ENCODE measurements at regions not wholly inside any gene's neighbourhood (a gene's known extent, or its start where the extent isn't known, plus 50 kb on each side); places are given as distances from the start of the nearest gene placed in this dataset.
A peak's percentile ranks its signal among the peaks of the same experiment; 100 is the strongest.

GRCh38 chr2:35989503-35989902 is 366.1 kb upstream of the CRIM1 start:
- FAIRE-seq (no peak), DNase-seq (ENCODE audit: low read depth in 1 of 2, low spot score in 2 of 2) (peak in 1 of 2 experiments; percentile 31)
- Histone ChIP-seq H3K23me2 (ENCODE audit: low read depth, low read length) (no peaks in the 10 kb centered on the region), H3K9ac (replicated peaks in 1 of 4; ENCODE audit: extremely low read depth in 1 of 4, low read depth in 3 of 4, low read length in 3 of 4) (no peak overlapping the region), H2BK120ac (replicated peaks; ENCODE audit: low read depth, low read length) (no peak overlapping the region), H3K9me3 (ENCODE audit: insufficient read depth in 2 of 2, low read depth in 1 of 2, low read length in 1 of 2) (no peaks in the 10 kb centered on the region; a peak in 2 of 4 replicates), H2BK20ac (ENCODE audit: low read length) (no peak overlapping the region), H4K5ac (ENCODE audit: insufficient read length, low read depth, low read length) (no peak overlapping the region), H3K79me2 (ENCODE audit: control insufficient read depth in 1 of 2, insufficient read depth in 2 of 2, low read length in 2 of 2) (no peaks in the 10 kb centered on the region), H2BK5ac (ENCODE audit: low read depth, low read length) (no peak overlapping the region), H2BK15ac (ENCODE audit: low read length) (no peak overlapping the region), H3K27me3 (replicated peaks in 1 of 4; ENCODE audit: control insufficient read depth in 3 of 4, extremely low read depth in 1 of 4, insufficient read depth in 3 of 4, low read length in 3 of 4) (no peaks in the 10 kb centered on the region), H3K4me3 (ENCODE audit: extremely low read depth in 1 of 4, insufficient read depth in 2 of 4, low read depth in 3 of 4, low read length in 4 of 4) (no peak overlapping the region), H3K23ac (ENCODE audit: insufficient read length) (no peak overlapping the region), H4K8ac (ENCODE audit: extremely low read depth, insufficient read depth, low read length) (no peak overlapping the region), H3K4me2 (ENCODE audit: insufficient read depth in 1 of 2, low read depth in 2 of 2, low read length in 2 of 2) (no peak overlapping the region), H4K91ac (replicated peaks; ENCODE audit: insufficient read length, low read length) (no peak overlapping the region), H2AFZ (ENCODE audit: low read length) (no peak overlapping the region), H3K4me1 (replicated peaks in 1 of 4; ENCODE audit: control insufficient read depth in 3 of 4, insufficient read depth in 4 of 4, low read length in 3 of 4) (no peaks in the 10 kb centered on the region), H2AK5ac (ENCODE audit: low read depth, low read length) (no peak overlapping the region), H3K4ac (replicated peaks; ENCODE audit: insufficient read length, low read depth, low read length) (no peak overlapping the region), H3K27ac (ENCODE audit: low read depth, low read length) (no peak overlapping the region), H3K18ac (ENCODE audit: extremely low read depth, low read length) (no peak overlapping the region), H3K79me1 (ENCODE audit: low read depth, low read length) (no peaks in the 10 kb centered on the region), H4K20me1 (replicated peaks in 1 of 2; ENCODE audit: control insufficient read depth in 1 of 2, insufficient read depth in 2 of 2, low read length in 2 of 2) (no peaks in the 10 kb centered on the region), H3K36me3 (ENCODE audit: control insufficient read depth in 2 of 4, insufficient read depth in 4 of 4, low read length in 3 of 4) (no peaks in the 10 kb centered on the region; a peak in 1 of 8 replicates), H3K14ac (ENCODE audit: insufficient read length) (no peak overlapping the region), H3K56ac (replicated peaks; ENCODE audit: insufficient read length, low read depth, low read length) (no peak overlapping the region), H2BK12ac (ENCODE audit: low read depth, low read length) (no peak overlapping the region)
- ChIA-PET CTCF (ENCODE audit: partially characterized antibody) (interaction anchor here (0.9 to 2.2 kb wide), 6 partner anchors 16 to 523 kb away, joined by 3 to 11 read pairs (median 4); no protein-coding TSS in a partner anchor), POLR2A (ENCODE audit: partially characterized antibody) (interaction anchor here (1.3 kb wide), 1 partner anchor 29 kb away, joined by 3 read pairs; no protein-coding TSS in a partner anchor)
- peak; percentile 49; the same call in 1 of the 2 replicates for TF ChIP-seq CEBPB (IDR thresholded peaks at IDR 0.05; ENCODE audit: low read depth, low read length)
- TF ChIP-seq BRCA1 (IDR thresholded peaks at IDR 0.05; ENCODE audit: low read depth, low read length) = no peak
- 0 out of 3 replicates have a peak, but pooled peaks of 1 of the 2 experiments have one; percentile 7 for TF ChIP-seq EP300 (IDR thresholded peaks at IDR 0.05; ENCODE audit: borderline replicate concordance in 1 of 2, low read depth in 2 of 2, low read length in 2 of 2)
- TF ChIP-seq NANOG (IDR thresholded peaks at IDR 0.05; ENCODE audit: insufficient read depth, low read depth, low read length, poor library complexity, severe bottlenecking) = peak; percentile 45
- peak; percentile 78 for TF ChIP-seq JUND (IDR thresholded peaks at IDR 0.05; ENCODE audit: low read length)
- 65% methylated on average over 4 of the region's 4 CpGs; no CpG with 5 or more reads in 1 of the 2 experiments for WGBS, 2 experiments (ENCODE audit: extremely low coverage in 1 of 2, insufficient coverage in 1 of 2, insufficient read length in 1 of 2, insufficient replicate concordance in 2 of 2, low coverage in 1 of 2, low lambda C conversion rate in 2 of 2, missing lambda C conversion rate in 1 of 2)

Measured in H1 (cell line).